HG03139 (cell line): ENCODE measurements at regions not wholly inside any gene's neighbourhood (a gene's known extent, or its start where the extent isn't known, plus 50 kb on each side); places are given as distances from the start of the nearest gene placed in this dataset.

ENCODE experiments used
- ATAC-seq: cut with Tn5 transposase; IDR thresholded peaks from one replicate; pipeline ENCODE4 v1.9.1; 2021; ENCODE audit not compliant: unreplicated experiment

DNA sequence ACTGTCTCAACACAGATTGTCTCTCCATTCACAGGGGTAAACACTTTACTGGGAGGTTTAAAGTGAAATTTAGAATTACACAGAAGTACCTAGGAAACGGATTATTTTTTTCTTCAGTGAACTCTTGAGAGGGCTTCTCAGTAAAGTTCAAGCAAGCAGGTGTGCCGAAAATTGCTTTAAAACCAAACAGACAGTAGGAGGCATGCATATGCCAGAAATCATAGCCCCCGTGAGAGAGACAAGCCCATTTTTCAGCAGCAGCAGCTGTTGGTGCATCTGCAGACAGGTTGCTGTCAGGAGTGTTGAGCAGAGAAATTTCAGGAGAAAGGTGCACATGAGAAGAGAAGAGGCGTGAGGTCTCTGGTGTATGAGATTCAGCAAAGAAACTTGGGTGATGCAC, 2115.5 kb upstream of the CELF4 start:
- ATAC-seq: no peak

GRCh38 chr18:39675906-39676305, 2110.3 kb upstream of the CELF4 start:
- ATAC-seq: no peak

GRCh38 chr18:39675368-39675767, 2109.8 kb upstream of the CELF4 start:
- ATAC-seq: no peak

GRCh38 chr18:39672171-39672570, 2106.6 kb upstream of the CELF4 start:
- no peak for ATAC-seq

- no peak for ATAC-seq
Measured at GRCh38 chr18:39667905-39668304, 2102.3 kb upstream of the CELF4 start.

DNA sequence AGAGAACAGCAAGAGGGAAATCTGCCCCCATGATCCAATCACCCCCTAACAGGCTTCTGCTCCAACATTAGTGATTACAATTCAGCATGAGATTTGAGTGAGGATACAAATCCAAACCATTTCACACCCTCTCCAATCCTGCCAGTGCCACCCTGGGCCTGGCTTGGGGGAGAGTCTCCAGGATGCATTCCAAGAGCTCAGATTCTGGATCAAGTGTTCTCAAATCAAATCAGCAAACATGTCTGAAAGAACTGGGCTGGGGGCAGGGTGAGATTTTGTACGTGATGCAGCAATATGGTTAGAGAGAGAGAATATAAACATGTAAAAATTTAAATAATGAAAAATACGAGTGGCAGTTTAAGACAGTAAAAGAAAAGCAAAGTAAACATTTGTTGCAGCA, 2100.9 kb upstream of the CELF4 start:
- no peak for ATAC-seq

- ATAC-seq: no peak
Measured at GRCh38 chr18:39661856-39662366, 2096.3 kb upstream of the CELF4 start.

DNA sequence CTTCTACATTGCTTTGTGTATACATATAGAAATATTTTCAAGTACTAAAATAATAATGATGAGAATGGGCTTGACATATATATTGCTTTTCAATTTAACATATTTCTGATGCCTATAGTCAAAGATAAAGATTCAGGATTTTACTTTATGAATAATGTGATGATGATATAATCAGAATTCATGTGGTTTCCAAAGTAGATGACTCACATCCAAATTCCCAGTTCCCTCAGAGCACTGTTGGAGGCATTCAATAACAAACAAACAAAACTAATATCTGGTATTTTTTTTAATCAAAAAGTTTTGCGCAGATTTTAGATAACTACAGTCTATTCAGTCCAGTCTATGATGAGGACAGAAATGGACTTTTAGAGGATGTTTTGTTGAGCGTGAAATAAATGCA, 2094.5 kb upstream of the CELF4 start:
- no peak for ATAC-seq

- no peak for ATAC-seq
Measured at GRCh38 chr18:39655341-39655740, 2089.7 kb upstream of the CELF4 start.

- ATAC-seq: no peak
Measured at GRCh38 chr18:39653221-39653620, 2087.6 kb upstream of the CELF4 start.

DNA sequence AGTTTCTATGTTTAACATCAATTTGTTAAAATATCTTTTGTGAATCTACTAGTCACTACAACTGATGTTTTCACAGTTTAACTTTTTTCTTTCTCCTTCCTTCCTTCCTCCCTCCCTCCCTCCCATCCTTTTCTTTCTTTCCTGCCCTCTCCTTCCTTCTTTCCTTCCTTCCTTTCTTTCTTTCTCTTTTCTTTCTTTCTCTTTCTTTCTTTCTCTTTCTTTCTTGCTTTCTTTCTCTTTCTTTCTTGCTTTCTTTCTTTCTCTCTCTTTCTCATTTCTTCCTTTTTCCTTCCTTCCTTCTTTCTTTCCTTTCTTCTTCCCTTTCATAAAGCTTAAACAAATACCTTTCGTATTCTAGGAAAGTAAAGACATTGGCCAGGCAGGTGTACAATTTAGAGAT, 2083.0 kb upstream of the CELF4 start:
- ATAC-seq: no peak

DNA sequence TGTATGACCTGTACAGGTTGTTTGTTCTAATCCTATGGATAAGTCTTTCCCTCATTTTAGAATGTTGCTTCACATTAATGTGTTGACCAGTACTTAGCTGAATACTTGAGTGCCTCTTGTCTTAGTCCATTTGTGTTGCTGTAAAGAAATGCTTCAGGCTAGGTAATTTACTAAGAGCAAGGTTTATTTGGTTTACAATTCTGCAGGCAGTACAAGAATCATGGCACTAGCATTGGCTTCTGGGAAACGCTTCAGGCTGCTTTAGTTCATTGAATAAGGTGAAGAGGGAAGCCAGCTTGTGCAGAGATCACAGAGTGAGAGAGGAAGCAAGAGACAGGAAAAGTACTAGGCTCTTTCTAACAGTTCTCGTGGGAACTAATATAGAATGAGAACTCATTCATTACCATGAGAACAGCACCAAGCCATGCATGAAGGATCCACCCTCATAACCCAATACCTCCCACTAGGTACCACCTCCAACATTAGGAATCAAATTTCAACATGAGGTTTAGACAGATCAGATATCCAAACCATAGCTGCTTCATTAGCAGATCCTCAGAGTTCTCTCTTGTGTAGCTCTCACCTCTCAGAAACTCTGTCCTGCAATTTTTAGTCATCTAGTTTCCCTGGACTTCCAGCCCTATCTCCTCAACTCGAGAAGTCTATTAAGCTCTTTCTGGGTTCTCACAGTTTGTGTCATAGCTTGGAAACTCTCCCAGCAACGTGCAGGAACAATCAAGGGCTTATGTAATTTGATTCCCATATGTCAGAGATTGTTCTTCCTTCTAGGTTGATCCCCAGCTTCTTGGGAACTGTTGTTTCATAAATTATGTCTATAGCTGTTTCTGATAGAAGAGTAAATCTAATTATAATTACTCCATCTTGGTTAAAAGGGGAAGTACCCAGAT, 2082.3 kb upstream of the CELF4 start:
- no peak for ATAC-seq

DNA sequence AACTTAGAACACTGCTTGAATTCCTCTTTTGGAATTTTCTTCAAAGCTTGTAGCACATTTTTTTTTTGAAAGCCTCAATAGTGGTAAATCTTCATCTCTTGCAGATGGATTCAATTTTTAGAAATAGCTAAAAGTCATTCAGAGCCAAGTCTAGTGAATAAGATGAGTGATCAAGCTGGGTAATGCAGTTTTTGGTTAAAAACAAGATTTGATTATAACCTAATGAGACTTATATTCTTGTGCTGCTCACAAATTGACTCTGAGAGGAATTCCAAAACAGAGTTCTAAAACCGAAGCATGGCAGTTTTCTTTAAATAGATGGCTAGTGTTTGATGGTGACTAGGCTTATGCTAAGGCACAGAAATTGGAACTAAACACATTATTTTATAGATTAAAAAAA, 2072.6 kb upstream of the CELF4 start:
- no peak for ATAC-seq

GRCh38 chr18:39636931-39637330, 2071.3 kb upstream of the CELF4 start:
- ATAC-seq: no peak

- no peak for ATAC-seq
Measured at GRCh38 chr18:39635966-39636365, 2070.4 kb upstream of the CELF4 start.

- no peak for ATAC-seq
Measured at GRCh38 chr18:39635192-39635591, 2069.6 kb upstream of the CELF4 start.

DNA sequence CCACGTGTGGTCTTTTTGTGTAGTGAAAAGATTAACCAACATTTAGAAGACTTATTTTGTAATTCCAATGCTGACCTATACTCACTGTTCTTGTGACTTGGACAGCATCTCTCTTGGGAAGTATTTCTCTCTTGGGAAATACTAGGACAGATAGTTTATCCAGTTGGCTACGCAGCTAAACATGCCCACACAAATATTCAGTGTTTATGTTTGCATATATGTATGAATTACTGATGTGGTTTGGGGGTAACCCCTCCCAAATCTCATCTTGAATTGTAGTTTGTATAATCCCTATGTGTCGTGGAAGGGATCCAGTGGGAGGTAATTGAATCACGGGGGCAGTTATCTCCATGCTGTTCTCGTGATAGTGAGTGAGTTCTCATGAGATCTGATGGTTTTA, 2062.3 kb upstream of the CELF4 start:
- ATAC-seq: no peak

DNA sequence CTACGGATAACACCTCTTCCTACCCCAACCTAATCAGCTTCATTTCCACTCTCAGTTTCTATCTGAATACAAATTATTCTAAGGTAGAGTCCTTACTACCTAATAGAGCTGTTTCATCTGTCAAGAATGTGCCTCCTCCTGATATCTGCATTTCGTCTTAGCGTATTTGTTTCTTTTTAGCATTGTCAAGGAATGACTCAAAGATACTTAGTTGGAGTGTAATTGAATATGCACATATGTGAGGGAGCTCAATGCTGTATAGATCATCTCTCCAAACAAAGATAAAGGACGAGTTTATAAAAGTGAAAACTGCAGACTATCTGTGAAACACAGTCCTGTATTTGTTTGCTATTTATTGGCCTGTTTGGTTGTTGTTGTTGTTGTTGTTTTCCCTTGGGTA, 2059.4 kb upstream of the CELF4 start:
- no peak for ATAC-seq

DNA sequence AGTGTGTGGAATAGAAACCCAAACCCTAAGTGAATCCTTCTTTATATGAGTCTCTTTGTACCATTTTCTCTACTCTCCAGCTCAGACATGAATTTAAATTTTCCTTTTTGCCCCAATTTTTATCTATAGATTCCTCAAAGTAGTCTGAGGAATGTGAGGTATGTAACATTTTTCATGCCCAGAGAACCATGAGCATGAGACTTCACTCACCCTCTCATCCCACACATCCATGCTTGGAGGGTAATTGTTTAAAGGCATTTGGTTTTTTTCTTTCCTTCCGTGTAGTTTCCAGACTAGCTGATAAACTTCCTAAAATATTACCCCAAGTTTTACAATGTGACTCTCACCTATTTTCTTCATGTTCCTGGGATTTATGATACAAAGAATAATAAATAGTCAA, 2056.8 kb upstream of the CELF4 start:
- ATAC-seq: no peak

DNA sequence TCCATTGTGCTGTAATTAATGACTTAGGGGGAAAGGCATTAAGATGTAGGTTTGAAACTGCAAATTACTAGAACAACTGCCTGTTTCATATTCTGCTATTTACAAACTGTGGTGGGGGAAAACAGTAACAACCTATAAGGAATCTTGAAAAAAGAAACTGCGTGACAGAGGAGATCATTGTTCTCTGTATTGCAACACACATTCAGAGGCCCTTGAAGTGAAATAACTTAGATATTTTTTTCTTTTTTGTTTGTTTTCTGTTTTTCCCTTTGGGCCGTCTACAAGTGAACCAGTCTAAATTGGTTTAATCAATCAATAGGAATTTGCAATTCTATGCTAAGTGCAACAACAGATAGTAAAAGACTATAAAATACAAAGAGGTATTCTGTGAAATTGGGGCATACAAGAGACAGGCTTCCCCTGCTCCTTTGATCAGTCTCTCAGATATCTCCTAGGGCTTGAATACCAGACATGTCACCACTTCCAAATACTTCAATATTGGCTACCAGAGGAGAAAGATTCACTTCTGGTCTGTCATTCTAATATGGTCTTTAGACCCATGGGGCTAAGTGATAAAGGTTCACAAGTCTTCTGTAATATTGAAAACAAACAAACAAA, 2055.1 kb upstream of the CELF4 start:
- ATAC-seq: no peak

DNA sequence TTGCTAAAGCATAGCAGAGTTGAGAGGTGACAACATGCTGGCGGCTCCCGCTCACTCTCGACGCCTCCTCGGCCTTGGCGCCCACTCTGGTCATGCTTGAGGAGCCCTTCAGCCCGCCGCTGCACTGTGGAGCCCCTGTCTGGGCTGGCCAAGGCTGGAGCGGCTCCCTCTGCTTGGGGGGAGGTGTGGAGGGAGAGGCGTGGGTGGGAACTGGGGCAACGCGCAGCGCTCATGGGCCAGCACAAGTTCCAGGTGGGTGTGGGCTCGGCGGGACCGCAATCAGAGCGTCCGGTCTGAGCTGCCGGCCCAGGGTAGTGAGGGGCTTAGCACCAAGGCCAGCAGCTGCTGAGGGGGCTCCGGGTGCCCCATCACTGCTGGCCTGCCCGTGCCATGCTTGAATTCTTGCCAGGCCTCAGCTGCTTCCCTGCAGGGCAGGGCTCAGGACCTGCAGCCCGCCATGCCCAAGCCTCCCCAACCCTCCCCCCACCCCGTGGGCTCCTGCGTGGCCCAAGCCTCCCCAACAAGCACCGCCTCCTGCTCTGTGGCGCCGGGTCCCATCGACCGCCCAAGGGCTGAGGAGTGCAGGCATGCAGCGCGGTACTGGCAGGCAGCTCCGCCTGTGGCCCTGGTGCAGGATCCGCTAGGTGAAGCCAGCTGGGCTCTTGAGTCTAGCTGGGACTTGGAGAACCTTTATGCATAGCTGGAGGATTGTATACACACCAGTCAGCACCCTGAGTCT, 2052.8 kb upstream of the CELF4 start:
- no peak for ATAC-seq
